ENCODE measurements at regions not wholly inside any gene's neighbourhood (a gene's known extent, or its start where the extent isn't known, plus 50 kb on each side); places are given as distances from the start of the nearest gene placed in this dataset.

DNA sequence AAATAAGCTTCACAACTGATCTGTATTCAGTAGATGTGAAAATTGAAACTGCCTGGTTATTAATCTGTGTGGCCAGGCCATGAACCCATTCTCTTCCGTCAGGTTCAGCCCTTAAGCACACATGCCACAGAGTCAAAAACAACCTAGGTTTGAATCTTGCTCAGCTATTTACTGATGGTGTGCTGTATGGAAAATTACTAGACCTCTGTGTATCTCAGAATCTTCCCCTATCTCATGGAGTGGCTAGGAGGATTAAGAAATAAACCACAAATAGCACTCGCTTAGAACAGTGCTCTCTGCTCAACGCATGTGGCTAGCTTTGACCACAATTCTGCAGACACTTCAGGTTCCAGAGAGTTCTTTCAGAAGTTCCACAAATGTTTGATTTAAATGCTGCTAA, 240.7 kb upstream of the PLEKHG7 start:
- ATAC-seq (peak; percentile 64), DNase-seq (ENCODE audit: low spot score) (no peak)
- intact Hi-C loops (cut with DNase I) = no loop called here

DNA sequence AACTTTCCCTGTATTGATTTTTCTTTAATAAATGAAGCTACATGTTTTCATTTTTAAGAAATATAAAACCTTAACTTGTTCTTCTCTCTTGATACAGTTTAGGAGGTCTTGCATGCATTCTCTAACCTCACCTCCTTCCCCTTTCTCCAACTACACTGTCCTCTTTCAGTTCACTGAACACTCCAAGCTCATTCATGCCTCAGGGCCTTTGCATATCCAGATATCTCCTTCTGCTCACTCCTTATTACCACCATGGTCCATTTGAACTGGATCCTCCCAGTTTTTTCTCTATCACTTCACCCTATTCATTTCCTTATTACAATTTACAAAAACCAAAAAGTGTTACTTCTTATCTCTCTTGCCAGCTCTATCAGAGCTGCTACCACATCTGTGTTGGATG, 242.9 kb upstream of the PLEKHG7 start:
- DNase-seq (ENCODE audit: low spot score) (no peak), ATAC-seq (no peak)
- intact Hi-C loops (cut with DNase I) = no loop called here

DNA sequence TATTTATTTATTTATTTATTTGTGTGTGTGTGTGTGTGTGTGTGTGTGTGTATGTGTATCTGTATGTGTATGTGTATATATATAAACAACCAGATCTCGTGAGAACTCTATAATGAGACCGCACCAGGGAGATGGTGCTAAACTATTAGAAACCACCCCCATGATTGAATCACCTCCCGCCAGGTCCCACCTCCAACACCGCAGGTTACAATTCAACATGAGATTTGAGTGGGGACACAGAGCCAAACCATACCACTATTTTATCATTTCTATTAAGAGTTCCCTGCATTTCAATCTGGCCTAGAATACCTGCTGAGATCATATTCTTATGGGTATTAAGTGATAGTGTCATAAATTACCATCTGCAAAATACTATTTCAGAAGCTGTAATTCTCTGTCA, 243.8 kb upstream of the PLEKHG7 start:
- DNase-seq (ENCODE audit: low spot score) = no peak
- intact Hi-C loops (cut with DNase I) = no loop called here
- ATAC-seq = no peak

DNA sequence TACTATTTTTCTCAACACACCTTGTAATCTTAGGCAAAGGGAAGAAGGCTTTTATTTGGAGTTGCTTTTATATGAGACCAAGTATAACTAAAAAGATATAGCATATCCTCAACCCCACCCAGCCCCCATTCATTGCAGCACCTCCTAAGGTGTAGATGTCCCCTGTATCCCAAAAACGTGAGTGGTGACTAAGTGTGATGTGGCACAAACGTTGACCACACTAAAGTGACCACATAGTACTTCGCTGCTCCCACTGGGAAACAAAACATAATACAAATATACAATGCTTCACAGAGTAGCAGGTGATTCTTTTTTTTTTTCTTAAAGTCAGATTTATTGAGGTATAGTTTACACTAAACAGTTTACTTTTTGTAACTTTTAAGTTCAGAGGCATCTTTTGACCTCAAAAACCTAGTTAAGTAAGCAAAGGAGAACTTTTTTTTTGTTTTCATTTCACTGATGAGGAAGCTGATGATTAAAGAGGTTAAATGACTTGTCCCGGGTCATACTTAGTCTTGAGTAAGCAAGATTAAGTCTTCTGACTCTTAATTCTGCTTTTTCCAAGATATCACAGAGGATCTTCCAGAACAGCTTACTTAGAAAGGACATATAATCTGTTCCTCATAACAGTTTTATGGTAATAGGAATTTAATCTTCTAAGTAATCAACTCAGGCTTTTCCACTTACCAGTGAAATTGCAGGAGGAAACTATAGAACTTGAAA, 245.2 kb upstream of the PLEKHG7 start:
- no peak for DNase-seq (ENCODE audit: low spot score)
- no peak for ATAC-seq
- intact Hi-C loops (cut with DNase I) = no loop called here

DNA sequence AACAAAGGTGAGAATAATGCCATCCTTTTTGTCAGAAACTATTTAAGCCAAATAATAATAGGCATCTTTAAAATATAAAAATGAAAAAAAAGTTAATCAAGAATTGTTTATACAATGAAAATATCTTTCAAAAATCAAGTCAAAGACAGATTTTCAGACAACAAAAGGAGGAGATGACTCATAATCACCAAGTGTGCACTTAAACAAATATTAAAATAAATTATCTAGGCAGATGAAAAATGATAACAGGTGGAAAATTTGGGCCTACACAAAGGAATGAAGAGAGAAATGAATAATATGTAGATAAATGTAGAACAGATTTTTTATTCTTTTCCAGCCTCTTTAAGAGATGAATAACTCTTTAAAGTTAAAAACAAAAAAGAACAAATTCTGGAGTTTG, 250.0 kb upstream of the PLEKHG7 start:
- intact Hi-C loops (cut with DNase I) = no loop called here
- DNase-seq (ENCODE audit: low spot score) (no peak), ATAC-seq (no peak)

DNA sequence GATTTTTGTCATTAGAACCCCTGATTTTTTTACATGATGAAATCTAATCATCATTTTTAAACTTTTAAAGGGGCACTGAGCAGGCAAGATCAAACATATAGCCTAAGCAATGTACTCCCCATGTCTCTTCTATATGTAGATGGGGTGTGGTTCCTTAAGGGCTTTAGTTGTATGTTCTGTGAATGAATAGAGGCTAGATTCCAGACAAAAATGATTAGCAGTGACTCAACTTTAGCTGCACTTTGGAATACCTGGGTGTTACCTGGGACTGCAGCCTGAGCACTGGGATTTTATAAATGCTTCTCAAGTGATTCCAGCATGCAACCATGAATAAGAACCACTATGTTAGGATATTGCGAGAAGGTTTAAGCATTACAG, 256.7 kb upstream of the PLEKHG7 start:
- intact Hi-C loops (cut with DNase I) = no loop called here
- DNase-seq (ENCODE audit: low spot score) = no peak
- no peak for ATAC-seq

DNA sequence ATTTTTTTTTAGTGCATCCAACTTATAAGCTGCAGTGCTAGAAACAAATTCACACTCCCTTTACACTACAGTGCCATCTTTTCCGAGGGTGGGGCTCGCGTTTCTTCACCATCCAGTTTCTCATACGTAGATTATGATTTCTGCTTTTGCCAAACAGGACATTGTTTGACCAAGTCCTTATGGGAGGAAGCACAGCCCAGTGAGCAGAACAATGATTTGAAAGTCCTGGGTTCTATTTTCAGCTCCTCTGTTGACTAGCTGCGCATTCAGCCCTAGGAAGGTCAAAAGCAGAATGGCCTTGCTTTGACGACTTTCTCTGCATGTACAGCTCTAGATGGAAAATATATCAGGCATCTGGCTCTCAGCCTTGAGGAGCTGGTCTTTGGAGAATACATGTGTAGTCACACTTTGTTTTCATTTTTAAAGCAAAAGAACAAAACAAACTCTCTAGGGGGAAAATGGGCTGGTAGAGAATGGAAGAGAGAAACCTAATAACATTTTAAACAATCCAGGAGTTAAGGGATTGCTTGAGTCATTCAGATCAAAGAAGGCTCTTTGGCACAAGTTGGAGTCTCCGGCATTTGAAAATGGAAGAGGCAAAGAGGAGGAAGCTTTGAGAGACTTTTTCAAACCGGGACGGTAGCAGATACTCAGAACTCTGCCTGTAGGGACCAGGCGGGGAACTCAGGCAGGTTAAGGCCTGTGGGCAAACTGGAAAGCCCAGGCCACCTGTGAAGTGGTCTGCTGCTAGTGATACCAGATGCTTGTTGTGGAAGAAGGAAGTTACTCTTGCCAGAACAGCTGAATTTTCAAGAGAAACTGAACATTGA, 257.3 kb upstream of the PLEKHG7 start:
- ATAC-seq = peak; percentile 63
- intact Hi-C loops (cut with DNase I) = no loop called here
- DNase-seq (ENCODE audit: low spot score) = no peak

DNA sequence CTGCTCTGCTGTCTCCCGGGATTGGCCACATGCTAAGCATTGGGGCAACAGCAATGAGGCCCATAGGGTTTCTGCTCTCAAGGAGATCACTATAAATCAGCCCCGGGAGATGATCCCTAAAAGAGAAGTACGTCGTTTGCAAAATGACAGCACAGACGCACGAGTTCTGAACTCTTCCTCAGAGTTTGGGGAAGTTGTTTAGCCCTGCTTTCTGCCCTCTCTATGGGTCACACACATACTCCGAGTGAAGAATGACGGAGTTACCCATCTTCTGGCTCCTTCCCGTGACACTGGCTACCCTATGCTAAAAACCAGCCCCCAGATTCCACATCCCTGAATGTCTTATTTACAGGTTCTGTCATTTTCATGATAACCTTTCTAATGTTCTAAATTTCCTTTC, 258.0 kb upstream of the PLEKHG7 start:
- DNase-seq (ENCODE audit: low spot score) (no peak), ATAC-seq (peak; percentile 85)
- intact Hi-C loops (cut with DNase I) = no loop called here

DNA sequence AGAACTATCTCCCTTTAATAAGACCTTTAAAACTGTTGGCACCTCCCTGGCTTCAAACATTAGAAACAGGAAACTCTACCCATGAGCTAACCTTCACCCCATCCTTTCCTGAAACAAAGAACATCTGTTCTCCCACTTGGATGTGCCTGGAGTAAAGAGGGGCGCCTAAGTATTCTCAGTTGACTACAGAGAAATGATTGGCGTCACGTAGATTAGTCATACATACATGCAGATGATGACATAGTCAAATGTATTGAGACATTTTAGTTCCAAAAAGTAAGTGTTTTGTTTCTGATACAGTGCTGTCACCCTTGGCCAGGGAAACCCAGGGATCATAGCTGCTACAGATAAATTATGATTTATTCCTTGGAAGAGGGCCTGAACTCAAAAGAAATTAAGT, 260.0 kb upstream of the PLEKHG7 start:
- no peak for DNase-seq (ENCODE audit: low spot score)
- no peak for ATAC-seq

DNA sequence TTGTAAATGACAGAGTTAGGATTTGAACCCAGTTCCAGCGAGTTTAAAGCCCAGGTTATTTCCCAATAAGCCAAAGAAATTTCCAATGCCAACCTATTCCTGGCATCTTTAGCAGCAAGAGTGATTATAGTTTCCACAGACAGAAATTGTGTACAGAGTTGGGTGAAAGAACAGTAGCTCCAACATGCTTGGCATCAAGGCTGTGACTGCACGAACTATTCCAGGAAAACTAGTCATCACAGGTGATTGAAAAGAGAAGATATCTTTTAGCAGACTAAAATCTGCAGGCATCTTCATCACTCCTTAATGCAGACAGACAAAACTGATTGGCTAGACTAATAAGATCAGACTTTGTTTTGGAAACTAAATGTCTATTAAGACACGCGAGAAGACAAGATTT, 262.7 kb upstream of the PLEKHG7 start:
- DNase-seq (ENCODE audit: low spot score) (no peak), ATAC-seq (no peak)
- intact Hi-C loops (cut with DNase I) = no loop called here

More for the DNA sequence above, 260.0 kb upstream of the PLEKHG7 start:
- intact Hi-C loops (cut with DNase I) = no loop called here

DNA sequence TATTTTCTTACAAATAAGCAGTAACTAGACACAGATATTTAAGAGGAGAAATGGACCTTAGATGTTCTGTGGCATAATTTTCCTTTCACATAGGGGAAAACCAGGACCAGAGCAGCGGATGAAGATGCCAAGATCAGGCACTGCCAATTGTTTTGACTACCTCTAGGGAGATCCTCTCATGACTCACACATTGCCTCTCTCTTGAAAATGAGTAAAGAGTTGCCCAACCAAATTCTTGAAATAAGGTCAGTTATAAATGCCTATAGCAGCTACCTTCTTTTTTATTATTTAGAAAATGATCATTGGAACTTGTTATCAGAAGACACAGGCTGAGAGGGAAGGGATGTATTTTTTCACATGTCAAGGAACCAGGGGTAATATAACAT, 263.4 kb upstream of the PLEKHG7 start:
- intact Hi-C loops (cut with DNase I) = no loop called here
- DNase-seq (ENCODE audit: low spot score) (no peak), ATAC-seq (peak; percentile 67)

DNA sequence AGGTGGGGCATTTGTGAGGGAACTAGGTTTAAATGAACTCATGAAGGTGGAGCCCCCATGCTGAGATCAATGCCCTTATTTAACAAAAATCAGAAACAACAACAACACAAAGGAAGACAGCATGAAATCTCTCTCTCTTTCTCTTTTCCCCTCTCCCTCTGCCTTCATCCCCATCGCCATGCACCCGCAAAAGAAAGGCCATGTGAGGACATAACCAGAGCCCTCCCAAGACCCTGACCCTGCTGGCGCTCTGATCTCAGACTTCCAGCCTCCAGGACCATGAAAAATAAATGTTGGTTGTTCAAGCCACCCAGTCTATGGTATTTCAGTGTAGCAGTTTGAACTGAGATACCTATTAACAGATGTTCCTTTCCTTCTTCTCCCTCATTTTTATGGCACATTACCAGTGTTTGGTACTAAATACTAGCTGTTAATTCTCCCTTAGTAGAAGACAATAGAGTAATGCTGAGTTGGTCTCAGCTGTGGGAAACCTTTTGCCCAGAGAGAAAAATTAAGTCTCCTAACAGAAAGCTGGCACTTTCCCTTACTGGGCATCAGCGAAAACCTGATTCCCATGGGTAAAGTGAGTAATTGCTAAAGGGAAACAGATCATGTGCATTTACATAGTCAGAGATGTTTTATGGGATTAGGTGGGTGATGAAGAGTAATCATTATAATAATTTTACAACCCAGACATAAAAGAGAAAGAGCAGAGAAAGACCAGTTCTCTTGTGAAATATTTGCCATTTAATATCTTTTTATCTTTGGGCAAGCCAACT, 264.0 kb upstream of the PLEKHG7 start:
- intact Hi-C loops (cut with DNase I) = no loop called here
- no peak for ATAC-seq
- DNase-seq (ENCODE audit: low spot score) = no peak

DNA sequence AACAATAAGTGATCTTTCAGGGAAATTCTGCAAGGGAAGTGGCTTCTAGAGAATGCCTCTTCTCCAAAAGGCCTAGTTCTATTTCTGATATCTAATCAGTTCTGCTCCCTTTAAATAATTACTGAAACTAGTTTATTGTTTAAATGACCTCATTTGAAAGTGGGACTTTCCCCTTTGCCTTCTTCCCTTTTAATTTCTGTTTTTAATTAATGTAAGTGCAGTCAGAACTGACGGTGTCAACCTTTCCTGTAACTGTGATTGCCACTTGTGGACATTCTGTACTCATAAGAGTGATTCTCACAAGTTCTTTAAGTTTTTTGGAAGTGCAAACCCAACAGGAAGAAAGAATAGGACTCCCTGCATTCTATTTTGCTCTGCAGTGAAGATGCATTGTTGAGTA, 265.3 kb upstream of the PLEKHG7 start:
- no peak for DNase-seq (ENCODE audit: low spot score)
- intact Hi-C loops (cut with DNase I) = no loop called here
- no peak for ATAC-seq

DNA sequence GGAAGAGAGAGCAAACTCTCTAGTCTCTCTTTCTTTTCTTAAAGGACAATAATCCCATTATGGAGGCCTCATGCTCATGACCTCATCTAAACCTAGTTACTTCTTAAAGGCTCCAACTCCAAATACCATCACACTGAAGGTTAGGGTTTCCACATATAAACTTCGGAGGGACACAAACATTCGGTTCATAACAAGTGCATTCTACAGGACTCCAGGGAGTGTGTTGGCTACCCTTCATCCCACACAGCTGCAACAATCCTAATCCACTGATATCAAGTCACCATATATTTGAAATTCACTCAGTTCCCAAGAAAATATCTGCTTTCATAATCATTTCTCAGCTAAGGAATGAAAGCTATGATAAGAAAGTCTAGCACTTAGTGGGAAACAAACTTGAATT, 265.9 kb upstream of the PLEKHG7 start:
- intact Hi-C loops (cut with DNase I) = no loop called here
- DNase-seq (ENCODE audit: low spot score) = no peak
- peak; percentile 29 for ATAC-seq

DNA sequence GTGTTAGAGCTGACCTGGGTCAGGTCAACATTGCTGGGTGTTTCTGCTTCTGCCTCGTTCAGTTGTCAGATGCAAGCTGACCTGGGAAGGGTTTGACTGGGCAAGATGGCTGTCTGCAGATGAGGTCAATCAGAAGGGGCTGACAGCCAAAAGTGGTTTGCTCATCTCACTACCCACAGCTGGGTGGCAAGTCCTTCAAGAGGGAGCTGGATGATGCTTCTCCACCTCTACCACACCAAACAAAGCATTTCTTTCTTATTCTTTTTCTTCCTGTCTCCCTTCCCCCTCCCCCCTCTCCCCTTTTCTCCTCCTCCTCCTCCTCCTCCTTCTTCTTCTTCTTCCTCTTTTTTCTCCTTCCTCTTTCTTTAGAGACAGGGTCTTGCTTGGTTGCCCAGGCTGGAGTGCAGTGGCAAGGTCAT, 268.2 kb upstream of the PLEKHG7 start:
- DNase-seq (ENCODE audit: low spot score) (no peak), ATAC-seq (no peak)
- intact Hi-C loops (cut with DNase I) = no loop called here

DNA sequence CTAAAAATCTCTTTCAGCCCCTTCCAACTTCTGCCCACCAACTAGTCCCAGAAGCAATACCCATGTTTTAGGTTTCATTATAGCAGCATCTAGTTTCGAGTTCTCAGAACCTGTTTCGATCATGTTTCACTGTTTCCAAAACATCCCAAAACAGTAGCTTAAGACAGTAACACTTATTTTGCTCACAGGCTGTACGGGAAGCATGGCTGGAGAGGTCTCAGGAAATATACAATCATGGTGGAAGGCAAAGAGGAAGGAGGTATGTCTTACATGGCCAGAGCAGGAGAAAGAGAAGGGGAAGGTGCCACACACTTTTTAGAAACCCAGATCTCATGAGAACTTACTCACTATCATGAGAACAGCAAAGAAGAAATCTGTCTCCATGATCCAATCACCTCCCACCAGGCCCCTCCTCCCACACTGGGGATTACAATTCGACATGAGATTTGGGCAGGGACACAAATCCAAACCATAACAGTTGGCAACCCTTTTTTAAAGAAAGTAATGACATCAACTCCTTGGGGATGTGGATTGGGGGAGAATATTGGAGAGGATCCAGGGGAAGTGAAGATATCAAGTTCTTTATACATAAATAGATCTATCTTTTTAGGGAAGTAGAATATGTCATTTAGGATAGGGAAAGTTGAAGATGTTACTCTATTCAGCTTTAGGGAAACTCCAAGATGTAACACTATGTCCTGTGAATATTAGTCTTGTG, 269.9 kb upstream of the PLEKHG7 start:
- ATAC-seq = no peak
- DNase-seq (ENCODE audit: low spot score) = no peak
- intact Hi-C loops (cut with DNase I) = no loop called here

DNA sequence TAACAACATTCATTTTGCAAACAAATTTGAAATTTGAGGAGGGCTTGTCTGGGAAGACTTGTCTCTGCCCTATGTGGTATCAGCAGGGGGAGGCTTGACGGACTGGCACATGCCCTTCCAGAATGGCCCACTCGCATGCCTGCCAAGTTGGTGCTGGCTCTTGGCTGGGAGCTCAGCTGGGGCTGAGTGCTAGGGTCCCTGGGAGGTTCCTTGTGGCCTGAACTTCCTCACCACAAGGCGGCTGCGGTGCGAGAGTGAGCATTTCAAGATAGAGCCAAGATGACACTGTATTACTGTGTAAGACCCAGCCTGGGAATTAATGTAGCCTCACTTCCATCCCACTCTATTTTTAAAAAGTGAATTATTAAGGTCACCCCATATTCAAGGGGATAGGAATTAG, 271.6 kb upstream of the PLEKHG7 start:
- intact Hi-C loops (cut with DNase I) = no loop called here
- ATAC-seq = no peak

DNA sequence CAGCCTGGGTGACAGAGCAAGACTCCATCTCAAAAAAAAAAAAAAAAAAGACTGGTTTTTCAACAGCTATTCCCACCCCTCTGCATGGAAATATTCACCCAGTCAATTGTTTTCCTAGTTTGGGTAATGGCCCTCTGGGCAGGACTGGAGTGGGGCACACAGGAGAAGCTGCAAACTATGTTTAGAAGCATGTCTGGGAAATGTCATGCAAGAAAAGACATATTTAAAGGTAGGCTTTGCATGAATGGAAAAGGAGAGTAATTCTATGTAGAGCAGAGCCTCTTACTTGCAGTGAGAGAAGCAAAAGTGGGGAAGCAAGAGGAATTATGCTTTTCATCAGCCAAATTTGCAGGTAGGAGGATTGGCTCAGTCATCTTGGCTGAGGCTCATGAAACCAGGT, 276.5 kb upstream of the PLEKHG7 start:
- no peak for DNase-seq (ENCODE audit: low spot score)
- intact Hi-C loops (cut with DNase I) = no loop called here
- no peak for ATAC-seq

More for the DNA sequence above, 271.6 kb upstream of the PLEKHG7 start:
- DNase-seq (ENCODE audit: low spot score) = no peak

DNA sequence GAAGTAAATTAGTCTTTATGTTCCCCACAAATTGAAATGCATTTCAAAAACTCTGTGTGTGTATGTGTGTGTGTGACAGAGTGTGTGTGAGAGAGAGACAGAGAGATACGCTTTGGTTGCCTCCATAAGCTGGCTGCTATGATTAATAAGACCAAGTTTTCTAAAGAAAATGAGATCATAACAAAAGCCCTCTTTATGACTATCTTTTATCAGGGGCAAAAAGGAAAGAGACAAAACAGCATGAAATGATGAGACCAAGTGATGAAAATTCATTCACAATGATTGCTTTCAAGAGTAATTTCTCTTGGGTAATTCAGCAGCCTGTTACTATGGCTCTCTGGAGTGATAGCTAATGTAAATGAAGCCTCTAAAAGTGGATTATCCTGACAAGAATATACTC, 277.6 kb upstream of the PLEKHG7 start:
- ATAC-seq = no peak
- intact Hi-C loops (cut with DNase I) = no loop called here
- no peak for DNase-seq (ENCODE audit: low spot score)
